WERI-Rb-1 (cell line): ENCODE measurements at regions not wholly inside any gene's neighbourhood (a gene's known extent, or its start where the extent isn't known, plus 50 kb on each side); places are given as distances from the start of the nearest gene placed in this dataset.
"Not testable (repeated sequence)": the region's sequence is repeated elsewhere in the genome, so short reads cannot be mapped to it uniquely, and the experiment has no call there.

Experiments
- DNase-seq: peaks from one replicate; pipeline ENCODE4 v3.0.0-alpha.2; 2020
- H3K27ac ChIP-seq: fragments of 250-450 bp; sonication (Bioruptor Pico); 2 replicates; pipeline ENCODE4 v1.5.1; 2020; ENCODE audit warnings: mild to moderate bottlenecking, moderate library complexity
- H3K27me3 ChIP-seq: fragments of 250-450 bp; sonication (Bioruptor Pico); 2 replicates; pipeline ENCODE4 v1.5.1; 2021; ENCODE audit warnings: mild to moderate bottlenecking, low read depth, moderate library complexity; ENCODE audit not compliant: insufficient read depth, severe bottlenecking
- H3K36me3 ChIP-seq: fragments of 250-450 bp; sonication (Bioruptor Pico); 2 replicates; pipeline ENCODE4 v1.5.1; 2020; ENCODE audit warnings: mild to moderate bottlenecking, moderate library complexity
- H3K4me3 ChIP-seq: 2 replicates; pipeline ENCODE4 v1.5.1; 2011; ENCODE audit warnings: low read depth, mild to moderate bottlenecking, control low read depth, low read length
- H3K9me3 ChIP-seq: fragments of 250-450 bp; sonication (Bioruptor Pico); 2 replicates; pipeline ENCODE4 v1.5.1; 2021; ENCODE audit warnings: mild to moderate bottlenecking, moderate library complexity; ENCODE audit not compliant: severe bottlenecking
- TF ChIP-seq, protein P1 (sequence below): IDR thresholded peaks from 2 replicates; pipeline ENCODE4 v1.5.1; 2011; ENCODE audit warnings: low read depth, mild to moderate bottlenecking, control low read depth, inconsistent platforms, low read length

DNA sequence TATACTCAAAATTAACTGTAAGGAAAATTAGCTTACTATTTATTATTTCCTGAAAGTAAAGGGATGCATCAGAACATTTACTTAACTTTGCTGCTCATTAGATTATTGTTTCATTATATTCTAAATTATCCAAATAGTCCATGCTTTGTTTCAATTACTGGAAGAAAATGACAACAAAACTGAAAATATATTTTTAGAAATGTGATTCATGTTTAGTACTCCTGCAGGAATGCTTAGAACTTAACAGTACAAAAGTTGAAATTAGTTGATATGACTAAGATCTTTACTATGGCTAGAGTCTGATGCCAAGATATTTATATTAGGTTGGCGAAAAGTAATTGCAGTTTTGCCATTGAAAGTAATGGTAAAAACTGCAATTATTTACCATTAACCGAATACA, 660.5 kb upstream of the PABPC4L start:
- Histone ChIP-seq H3K9me3 (no peaks in the 10 kb centered on the region), H3K4me3 (no peak overlapping the region), H3K36me3 (no peaks in the 10 kb centered on the region), H3K27me3 (no peaks in the 10 kb centered on the region), H3K27ac (no peak overlapping the region)
- TF ChIP-seq, protein P1, sequence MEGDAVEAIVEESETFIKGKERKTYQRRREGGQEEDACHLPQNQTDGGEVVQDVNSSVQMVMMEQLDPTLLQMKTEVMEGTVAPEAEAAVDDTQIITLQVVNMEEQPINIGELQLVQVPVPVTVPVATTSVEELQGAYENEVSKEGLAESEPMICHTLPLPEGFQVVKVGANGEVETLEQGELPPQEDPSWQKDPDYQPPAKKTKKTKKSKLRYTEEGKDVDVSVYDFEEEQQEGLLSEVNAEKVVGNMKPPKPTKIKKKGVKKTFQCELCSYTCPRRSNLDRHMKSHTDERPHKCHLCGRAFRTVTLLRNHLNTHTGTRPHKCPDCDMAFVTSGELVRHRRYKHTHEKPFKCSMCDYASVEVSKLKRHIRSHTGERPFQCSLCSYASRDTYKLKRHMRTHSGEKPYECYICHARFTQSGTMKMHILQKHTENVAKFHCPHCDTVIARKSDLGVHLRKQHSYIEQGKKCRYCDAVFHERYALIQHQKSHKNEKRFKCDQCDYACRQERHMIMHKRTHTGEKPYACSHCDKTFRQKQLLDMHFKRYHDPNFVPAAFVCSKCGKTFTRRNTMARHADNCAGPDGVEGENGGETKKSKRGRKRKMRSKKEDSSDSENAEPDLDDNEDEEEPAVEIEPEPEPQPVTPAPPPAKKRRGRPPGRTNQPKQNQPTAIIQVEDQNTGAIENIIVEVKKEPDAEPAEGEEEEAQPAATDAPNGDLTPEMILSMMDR, result no peak
- DNase-seq, result no peak

DNA sequence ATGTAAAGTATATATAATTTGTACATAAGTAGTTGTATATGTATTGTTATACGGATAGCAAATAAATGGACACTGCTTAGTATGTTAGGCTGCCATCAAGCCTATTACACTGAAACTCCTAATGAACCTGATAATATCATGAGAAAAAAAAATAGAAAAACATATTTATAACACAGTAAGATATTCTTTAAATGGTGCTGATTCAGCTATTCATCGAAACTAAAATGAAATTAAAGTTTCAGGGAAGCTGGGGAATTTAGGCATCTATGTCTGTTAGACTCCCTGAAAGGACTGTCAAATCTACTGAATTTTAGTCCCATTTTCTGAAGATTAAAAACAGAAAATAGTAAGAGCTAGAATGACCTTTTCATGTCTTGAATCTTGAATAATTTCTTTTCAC, 647.1 kb upstream of the PABPC4L start:
- H3K9me3 ChIP-seq, result no peaks in the 10 kb centered on the region
- no peak overlapping the region for H3K27ac ChIP-seq
- no peak overlapping the region for H3K4me3 ChIP-seq
- no peak for DNase-seq
- TF ChIP-seq, protein P1, result no peak
- H3K36me3 ChIP-seq, result no peaks in the 10 kb centered on the region
- H3K27me3 ChIP-seq, result no peaks in the 10 kb centered on the region

DNA sequence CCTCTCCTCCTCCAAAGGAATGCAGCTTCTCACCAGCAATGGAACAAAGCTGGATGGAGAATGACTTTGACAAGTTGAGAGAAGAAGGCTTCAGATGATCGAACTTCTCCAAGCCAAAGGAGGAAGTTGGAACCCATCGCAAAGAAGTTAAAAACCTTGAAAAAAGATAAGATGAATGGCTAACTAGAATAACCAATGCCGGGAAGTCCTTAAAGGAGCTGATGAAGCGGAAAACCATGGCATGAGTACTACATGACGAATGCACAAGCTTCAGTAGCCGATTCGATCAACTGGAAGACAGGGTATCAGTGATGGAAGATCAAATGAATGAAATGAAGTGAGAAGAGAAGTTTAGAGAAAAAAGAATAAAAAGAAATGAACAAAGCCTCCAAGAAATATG, 629.2 kb upstream of the PABPC4L start:
- not testable (repeated sequence) for H3K27me3 ChIP-seq, H3K27ac ChIP-seq, H3K9me3 ChIP-seq, DNase-seq, H3K36me3 ChIP-seq, H3K4me3 ChIP-seq

DNA sequence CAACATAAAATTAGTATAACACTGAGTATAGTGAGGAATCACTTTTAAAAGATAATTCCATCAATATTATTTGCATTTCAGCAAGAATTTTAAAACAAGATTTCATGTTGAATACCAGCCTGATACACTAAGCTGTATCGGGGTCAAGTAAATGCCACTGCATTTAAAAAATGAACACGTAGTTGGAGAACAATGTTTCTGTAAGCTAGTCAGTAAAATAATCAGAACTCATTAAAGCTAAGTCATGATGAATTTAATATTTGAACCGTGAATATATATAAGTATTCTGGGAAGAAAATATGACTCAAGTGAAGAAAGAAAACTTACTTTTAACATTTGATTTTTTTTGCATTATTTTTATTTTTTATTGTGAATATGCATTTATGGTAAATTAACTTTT, 611.0 kb upstream of the PABPC4L start:
- Histone ChIP-seq H3K4me3 (no peak overlapping the region), H3K9me3 (no peaks in the 10 kb centered on the region), H3K27me3 (no peaks in the 10 kb centered on the region), H3K27ac (no peak overlapping the region), H3K36me3 (no peaks in the 10 kb centered on the region)
- TF ChIP-seq, protein P1, result no peak
- DNase-seq, result no peak

DNA sequence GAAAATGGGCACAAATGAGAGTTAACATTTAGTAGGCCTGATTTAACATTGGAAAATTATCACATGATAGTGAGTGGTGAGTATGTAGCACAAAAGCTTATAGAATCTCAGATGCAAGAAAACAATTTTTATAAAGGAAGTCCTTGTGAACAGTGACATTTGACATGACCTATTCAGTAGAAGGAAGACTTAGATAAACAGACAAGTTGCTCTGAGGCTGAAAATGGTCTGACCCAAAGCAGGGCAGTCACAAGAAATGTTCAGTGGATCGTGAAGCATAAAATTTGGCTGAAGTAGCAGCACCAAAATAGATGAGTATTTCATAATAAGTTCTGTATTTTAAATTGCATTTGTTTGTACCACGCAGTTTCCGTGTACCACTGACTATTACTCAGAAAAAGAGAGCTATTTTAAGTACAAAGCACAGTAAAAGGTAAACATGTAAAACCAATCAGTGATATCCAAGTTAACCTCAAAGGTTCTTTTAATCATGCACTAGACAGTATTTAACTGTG, 605.7 kb upstream of the PABPC4L start:
- TF ChIP-seq, protein P1, result no peak
- no peaks in the 10 kb centered on the region for H3K36me3 ChIP-seq
- no peaks in the 10 kb centered on the region for H3K27me3 ChIP-seq
- H3K9me3 ChIP-seq, result no peaks in the 10 kb centered on the region
- no peak overlapping the region for H3K4me3 ChIP-seq
- H3K27ac ChIP-seq, result no peak overlapping the region
- DNase-seq, result no peak

DNA sequence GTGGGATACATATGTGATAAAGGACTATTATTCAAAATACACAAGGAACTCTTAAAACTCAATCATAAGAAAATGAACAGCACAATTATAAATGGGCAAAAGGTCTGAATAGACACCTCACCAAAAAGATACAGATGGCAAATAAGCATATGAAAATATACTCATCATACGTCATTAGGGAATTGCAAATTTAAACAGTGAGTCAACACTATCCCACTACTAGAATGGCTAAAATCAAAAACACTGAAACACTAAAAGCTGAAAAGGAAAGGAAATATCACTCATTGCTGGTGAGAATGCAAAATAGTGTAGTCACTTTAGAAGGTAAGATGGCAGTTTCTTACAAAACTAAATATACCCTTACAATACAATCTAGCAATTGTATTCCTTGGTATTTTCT, 597.0 kb upstream of the PABPC4L start:
- TF ChIP-seq, protein P1, result no peak
- Histone ChIP-seq H3K4me3 (no peak overlapping the region), H3K9me3 (peaks cover 6% of the 10 kb centered on the region), H3K27ac (no peak overlapping the region), H3K36me3 (no peaks in the 10 kb centered on the region), H3K27me3 (no peaks in the 10 kb centered on the region)
- DNase-seq, result no peak
